HG03097 (cell line): ENCODE measurements at regions not wholly inside any gene's neighbourhood (a gene's known extent, or its start where the extent isn't known, plus 50 kb on each side); places are given as distances from the start of the nearest gene placed in this dataset.

ENCODE experiments used
- ATAC-seq: cut with Tn5 transposase; IDR thresholded peaks from one replicate; pipeline ENCODE4 v1.9.1; 2021; ENCODE audit not compliant: unreplicated experiment, low FRiP score

GRCh38 chr2:138103156-138103555 is 138.9 kb downstream of the HNMT start:
- no peak for ATAC-seq

- no peak for ATAC-seq
Observed at GRCh38 chr2:138104071-138104470, 139.8 kb downstream of the HNMT start.

- no peak for ATAC-seq
Observed at GRCh38 chr2:138105358-138105757, 141.1 kb downstream of the HNMT start.

GRCh38 chr2:138106606-138107005 is 142.3 kb downstream of the HNMT start:
- no peak for ATAC-seq

- ATAC-seq, result no peak
Observed at GRCh38 chr2:138107288-138107687, 143.0 kb downstream of the HNMT start.

- ATAC-seq, result no peak
Observed at GRCh38 chr2:138110453-138111083, 146.3 kb downstream of the HNMT start.

- no peak for ATAC-seq
Observed at GRCh38 chr2:138112536-138112935, 148.3 kb downstream of the HNMT start.

GRCh38 chr2:138113871-138114525 is 149.7 kb downstream of the HNMT start:
- ATAC-seq, result no peak

GRCh38 chr2:138115666-138116065 is 151.4 kb downstream of the HNMT start:
- no peak for ATAC-seq

GRCh38 chr2:138116456-138116855 is 152.2 kb downstream of the HNMT start:
- no peak for ATAC-seq

- no peak for ATAC-seq
Observed at GRCh38 chr2:138121666-138122661, 157.7 kb downstream of the HNMT start.

- ATAC-seq, result no peak
Observed at GRCh38 chr2:138122891-138123290, 158.6 kb downstream of the HNMT start.

GRCh38 chr2:138123741-138124140 is 159.5 kb downstream of the HNMT start:
- ATAC-seq, result no peak

- ATAC-seq, result no peak
Observed at GRCh38 chr2:138124521-138124920, 160.2 kb downstream of the HNMT start.

GRCh38 chr2:138125306-138126288 is 161.3 kb downstream of the HNMT start:
- ATAC-seq, result no peak

- no peak for ATAC-seq
Observed at GRCh38 chr2:138132108-138132507, 167.8 kb downstream of the HNMT start.

GRCh38 chr2:138137949-138138348 is 173.7 kb downstream of the HNMT start:
- ATAC-seq, result no peak

GRCh38 chr2:138147796-138148195 is 183.5 kb downstream of the HNMT start:
- no peak for ATAC-seq

- ATAC-seq, result no peak
Observed at GRCh38 chr2:138155304-138155703, 191.0 kb downstream of the HNMT start.

GRCh38 chr2:138157372-138157771 is 193.1 kb downstream of the HNMT start:
- ATAC-seq, result no peak
